ENCODE measurements at regions not wholly inside any gene's neighbourhood (a gene's known extent, or its start where the extent isn't known, plus 50 kb on each side); places are given as distances from the start of the nearest gene placed in this dataset.

GRCh38 chr11:81707881-81708280 lies 1025.8 kb downstream of the FAM181B start:
- H3K4me3 ChIP-seq (ENCODE audit: low read depth, low read length): no peak overlapping the region
- no peak overlapping the region for H3K27ac ChIP-seq (ENCODE audit: low read depth, low read length)
- CTCF ChIA-PET: no interaction called here
- POLR2A ChIA-PET: no interaction called here
- TF ChIP-seq CTCF (IDR thresholded peaks at IDR 0.05; ENCODE audit: low read depth, low read length): no peak
- H3K27me3 ChIP-seq (ENCODE audit: control insufficient read depth, insufficient read depth, low read length): no peaks in the 10 kb centered on the region
- no peak for DNase-seq (ENCODE audit: low read depth, low spot score)
- no peaks in the 10 kb centered on the region for H3K9me3 ChIP-seq (ENCODE audit: control insufficient read depth, insufficient read depth, low read length)

- POLR2A ChIA-PET: no interaction called here
- Histone ChIP-seq H3K27ac (ENCODE audit: low read depth, low read length) (no peak overlapping the region), H3K4me3 (ENCODE audit: low read depth, low read length) (no peak overlapping the region), H3K9me3 (ENCODE audit: control insufficient read depth, insufficient read depth, low read length) (no peaks in the 10 kb centered on the region), H3K27me3 (ENCODE audit: control insufficient read depth, insufficient read depth, low read length) (no peaks in the 10 kb centered on the region)
- DNase-seq (ENCODE audit: low read depth, low spot score): no peak
- no peak for TF ChIP-seq CTCF (IDR thresholded peaks at IDR 0.05; ENCODE audit: low read depth, low read length)
- CTCF ChIA-PET: no interaction called here
Measured at GRCh38 chr11:81705283-81705682, 1028.4 kb downstream of the FAM181B start.

- H3K27ac ChIP-seq (ENCODE audit: low read depth, low read length): no peak overlapping the region
- no peaks in the 10 kb centered on the region for H3K27me3 ChIP-seq (ENCODE audit: control insufficient read depth, insufficient read depth, low read length)
- POLR2A ChIA-PET: no interaction called here
- CTCF ChIA-PET: no interaction called here
- H3K4me3 ChIP-seq (ENCODE audit: low read depth, low read length): no peak overlapping the region
- no peaks in the 10 kb centered on the region for H3K9me3 ChIP-seq (ENCODE audit: control insufficient read depth, insufficient read depth, low read length)
- DNase-seq (ENCODE audit: low read depth, low spot score): no peak
- TF ChIP-seq CTCF (IDR thresholded peaks at IDR 0.05; ENCODE audit: low read depth, low read length): no peak
Measured at GRCh38 chr11:81700076-81700475, 1033.6 kb downstream of the FAM181B start.

GRCh38 chr11:81687057-81687456 lies 1046.6 kb downstream of the FAM181B start:
- H3K4me3 ChIP-seq (ENCODE audit: low read depth, low read length): no peak overlapping the region
- CTCF ChIA-PET: no interaction called here
- no peak for DNase-seq (ENCODE audit: low read depth, low spot score)
- no peak for TF ChIP-seq CTCF (IDR thresholded peaks at IDR 0.05; ENCODE audit: low read depth, low read length)
- H3K9me3 ChIP-seq (ENCODE audit: control insufficient read depth, insufficient read depth, low read length): no peaks in the 10 kb centered on the region
- H3K27ac ChIP-seq (ENCODE audit: low read depth, low read length): no peak overlapping the region
- H3K27me3 ChIP-seq (ENCODE audit: control insufficient read depth, insufficient read depth, low read length): no peaks in the 10 kb centered on the region
- POLR2A ChIA-PET: no interaction called here

GRCh38 chr11:81674211-81674610 lies 1059.5 kb downstream of the FAM181B start:
- no peak overlapping the region for H3K4me3 ChIP-seq (ENCODE audit: low read depth, low read length)
- no peak for TF ChIP-seq CTCF (IDR thresholded peaks at IDR 0.05; ENCODE audit: low read depth, low read length)
- no peak for DNase-seq (ENCODE audit: low read depth, low spot score)
- CTCF ChIA-PET: no interaction called here
- no peaks in the 10 kb centered on the region for H3K9me3 ChIP-seq (ENCODE audit: control insufficient read depth, insufficient read depth, low read length)
- no peaks in the 10 kb centered on the region for H3K27me3 ChIP-seq (ENCODE audit: control insufficient read depth, insufficient read depth, low read length)
- POLR2A ChIA-PET: no interaction called here
- H3K27ac ChIP-seq (ENCODE audit: low read depth, low read length): no peak overlapping the region
